ENCODE measurements at regions not wholly inside any gene's neighbourhood (a gene's known extent, or its start where the extent isn't known, plus 50 kb on each side); places are given as distances from the start of the nearest gene placed in this dataset.

GRCh38 chr3:78424656-78425055 lies 1343.1 kb downstream of the ROBO1 start:
- Mint-ChIP-seq H3K27me3 (no peaks in the 10 kb centered on the region), H3K4me3 (no peak overlapping the region), H3K9me3 (peaks cover 7 to 14% of the 10 kb centered on the region in 2 donors), H3K4me1 (no peaks in the 10 kb centered on the region), H3K27ac (no peak overlapping the region)
- DNase-seq (no peak), ATAC-seq (no peak)

DNA sequence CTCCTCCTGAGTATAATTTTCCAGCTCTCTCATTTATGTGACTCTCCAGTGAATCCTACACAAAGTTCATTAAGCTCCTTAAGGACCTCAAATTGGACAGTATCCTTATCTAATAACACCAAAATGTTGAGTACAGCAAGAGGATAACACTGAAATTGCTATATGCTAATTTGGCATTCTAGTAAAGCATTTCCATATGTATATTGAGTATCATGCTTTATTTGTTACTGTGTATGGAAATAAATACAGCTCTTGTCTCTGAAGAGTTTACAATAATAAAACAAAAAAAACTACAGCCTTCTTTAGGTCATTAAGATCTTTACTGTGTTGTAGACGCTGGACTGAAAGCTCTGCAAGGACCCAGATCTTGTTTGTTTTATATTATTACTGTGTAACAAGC lies 1341.3 kb downstream of the ROBO1 start:
- H3K27ac Mint-ChIP-seq = no peak overlapping the region
- H3K27me3 Mint-ChIP-seq = no peaks in the 10 kb centered on the region
- ATAC-seq (no peak), DNase-seq (no peak)
- no peaks in the 10 kb centered on the region for H3K4me1 Mint-ChIP-seq
- no peak overlapping the region for H3K4me3 Mint-ChIP-seq
- H3K9me3 Mint-ChIP-seq = peaks cover 4 to 20% of the 10 kb centered on the region in 2 donors

GRCh38 chr3:78427303-78427702 lies 1340.5 kb downstream of the ROBO1 start:
- DNase-seq = no peak
- Mint-ChIP-seq H3K27ac (no peak overlapping the region), H3K9me3 (peaks cover 4 to 20% of the 10 kb centered on the region in 2 donors), H3K4me3 (no peak overlapping the region), H3K4me1 (no peaks in the 10 kb centered on the region), H3K27me3 (no peaks in the 10 kb centered on the region)
- ATAC-seq = no peak

GRCh38 chr3:78430741-78431140 lies 1337.1 kb downstream of the ROBO1 start:
- peaks cover 10 to 14% of the 10 kb centered on the region in 2 donors for H3K9me3 Mint-ChIP-seq
- ATAC-seq (no peak), DNase-seq (no peak)
- H3K4me1 Mint-ChIP-seq = no peaks in the 10 kb centered on the region
- no peak overlapping the region for H3K27ac Mint-ChIP-seq
- no peak overlapping the region for H3K4me3 Mint-ChIP-seq
- no peaks in the 10 kb centered on the region for H3K27me3 Mint-ChIP-seq

DNA sequence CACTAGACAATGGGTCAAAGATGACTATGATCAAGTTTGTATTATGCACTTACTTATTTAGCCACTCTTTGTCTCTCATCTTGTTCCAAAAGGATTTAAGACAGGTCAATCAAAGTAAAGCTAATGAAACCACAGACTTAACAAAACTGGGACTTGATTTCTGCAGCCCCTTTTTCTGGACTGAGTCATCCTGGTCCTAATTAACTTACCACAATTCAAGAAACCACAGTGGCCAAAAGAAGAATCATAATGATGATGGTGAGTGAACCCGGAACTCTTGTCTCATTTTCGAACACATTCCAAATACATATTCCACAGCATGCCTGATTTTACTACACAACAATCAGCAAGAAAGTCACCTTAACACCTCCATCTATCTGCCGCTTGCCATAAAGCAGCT lies 1333.0 kb downstream of the ROBO1 start:
- Mint-ChIP-seq H3K4me1 (no peaks in the 10 kb centered on the region), H3K9me3 (peaks cover 8 to 11% of the 10 kb centered on the region in 2 donors), H3K27ac (no peak overlapping the region), H3K27me3 (no peaks in the 10 kb centered on the region), H3K4me3 (no peak overlapping the region)
- DNase-seq = no peak
- ATAC-seq = no peak

DNA sequence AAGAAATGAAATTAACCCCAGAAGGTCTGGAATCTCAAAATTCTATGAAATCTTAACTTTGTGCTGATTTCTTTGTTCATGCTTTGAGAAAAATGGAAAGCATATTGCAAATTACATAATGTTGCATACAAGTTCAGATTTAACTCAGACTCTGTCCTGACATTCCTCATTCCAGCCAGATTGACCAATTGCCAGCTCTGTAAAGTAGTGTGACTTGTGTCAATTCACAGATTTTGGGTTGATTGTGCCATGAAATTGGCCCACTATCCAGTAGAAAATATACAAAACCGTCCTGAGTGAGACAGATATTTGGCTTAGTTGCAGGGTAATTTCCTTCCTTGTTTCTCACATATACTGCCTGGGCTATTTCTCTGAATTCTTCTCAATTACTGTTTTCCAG lies 1312.6 kb downstream of the ROBO1 start:
- no peaks in the 10 kb centered on the region for H3K4me1 Mint-ChIP-seq
- ATAC-seq (no peak), DNase-seq (no peak)
- H3K4me3 Mint-ChIP-seq = no peak overlapping the region
- H3K9me3 Mint-ChIP-seq = peaks cover 0 to 13% of the 10 kb centered on the region in 2 donors
- H3K27ac Mint-ChIP-seq = no peak overlapping the region
- no peaks in the 10 kb centered on the region for H3K27me3 Mint-ChIP-seq

- Mint-ChIP-seq H3K4me3 (no peak overlapping the region), H3K9me3 (peaks cover 0 to 17% of the 10 kb centered on the region in 2 donors)
- ATAC-seq = no peak
These were observed 1311.9 kb downstream of the ROBO1 start for GRCh38 chr3:78455712-78456433.

DNA sequence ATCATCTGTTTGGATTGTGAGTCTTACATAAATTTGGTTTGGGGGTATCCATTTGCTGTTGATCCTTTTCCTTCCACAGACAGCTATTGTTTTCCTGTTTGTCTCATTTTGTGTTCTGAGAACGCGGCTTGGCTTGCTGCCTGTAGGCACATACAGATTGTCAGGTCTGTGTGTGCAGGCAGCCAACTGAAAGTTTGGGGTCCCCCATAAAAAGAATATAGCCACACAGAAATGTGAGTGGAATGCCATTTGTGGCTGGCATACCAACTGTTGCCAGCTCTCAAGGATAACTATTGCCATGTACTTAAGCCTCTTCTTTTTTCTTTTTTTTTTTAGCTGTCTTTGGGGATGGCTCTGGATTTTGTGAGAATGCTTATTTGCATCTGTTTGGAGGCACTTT lies 1308.0 kb downstream of the ROBO1 start:
- Mint-ChIP-seq H3K9me3 (peaks cover 5 to 24% of the 10 kb centered on the region in 2 donors), H3K27ac (no peak overlapping the region), H3K4me1 (no peaks in the 10 kb centered on the region), H3K27me3 (no peaks in the 10 kb centered on the region), H3K4me3 (no peak overlapping the region)
- DNase-seq = no peak
- no peak for ATAC-seq

More at GRCh38 chr3:78455712-78456433, 1311.9 kb downstream of the ROBO1 start:
- Mint-ChIP-seq H3K27me3 (no peaks in the 10 kb centered on the region), H3K4me1 (no peaks in the 10 kb centered on the region), H3K27ac (no peak overlapping the region)
- no peak for DNase-seq

- no peaks in the 10 kb centered on the region for H3K27me3 Mint-ChIP-seq
- H3K9me3 Mint-ChIP-seq = peaks cover 21 to 38% of the 10 kb centered on the region in 2 donors
- DNase-seq (no peak), ATAC-seq (no peak)
- no peak overlapping the region for H3K27ac Mint-ChIP-seq
- H3K4me1 Mint-ChIP-seq = no peaks in the 10 kb centered on the region
- H3K4me3 Mint-ChIP-seq = no peak overlapping the region
These were observed 1305.8 kb downstream of the ROBO1 start for GRCh38 chr3:78462021-78462420.

DNA sequence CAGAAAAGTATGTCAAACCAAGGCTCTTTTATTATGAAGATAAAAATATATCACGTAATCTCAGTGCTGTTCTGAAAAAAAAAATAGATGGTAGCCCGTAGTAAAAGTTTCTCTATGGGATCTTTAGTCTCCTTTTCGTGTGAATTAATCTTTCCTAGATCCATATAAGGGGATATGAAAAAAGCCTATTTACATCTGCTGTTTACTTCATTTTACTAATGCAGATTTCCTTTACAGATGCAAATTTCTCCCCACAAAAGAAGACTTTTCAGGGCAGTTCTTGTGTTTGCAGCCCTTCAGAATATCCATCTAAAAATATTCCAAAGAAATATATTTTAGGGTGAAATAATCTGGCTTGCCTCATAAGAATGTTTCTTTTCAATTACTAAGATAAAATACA lies 1291.7 kb downstream of the ROBO1 start:
- ATAC-seq (no peak), DNase-seq (no peak)
- H3K4me3 Mint-ChIP-seq = no peak overlapping the region
- no peak overlapping the region for H3K27ac Mint-ChIP-seq
- no peaks in the 10 kb centered on the region for H3K4me1 Mint-ChIP-seq
- no peaks in the 10 kb centered on the region for H3K27me3 Mint-ChIP-seq
- H3K9me3 Mint-ChIP-seq = peaks cover 5 to 15% of the 10 kb centered on the region in 2 donors

- Mint-ChIP-seq H3K27me3 (no peaks in the 10 kb centered on the region), H3K4me3 (no peak overlapping the region), H3K9me3 (peaks cover 2 to 4% of the 10 kb centered on the region in 2 donors), H3K4me1 (no peaks in the 10 kb centered on the region), H3K27ac (no peak overlapping the region)
- no peak for ATAC-seq
- no peak for DNase-seq
These were observed 1286.7 kb downstream of the ROBO1 start for GRCh38 chr3:78481050-78481449.

DNA sequence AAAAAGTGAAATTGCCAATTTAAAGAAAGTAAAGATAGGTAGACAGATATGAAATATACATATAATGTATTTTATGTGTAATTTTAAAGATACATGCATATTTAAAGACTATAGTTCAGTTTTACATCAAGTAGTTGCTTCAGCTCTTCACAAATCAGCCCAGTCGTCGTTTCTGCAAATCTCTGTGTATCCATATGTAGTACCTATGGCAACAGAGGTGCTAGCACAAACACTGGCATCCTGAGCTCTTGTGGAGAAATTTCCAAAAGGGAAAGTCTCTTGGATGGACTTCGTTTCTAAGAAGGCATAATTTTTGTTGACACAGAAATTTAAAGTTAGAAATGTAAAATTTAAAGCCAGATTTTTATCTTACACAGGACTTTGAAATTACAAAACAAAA lies 1284.7 kb downstream of the ROBO1 start:
- Mint-ChIP-seq H3K27me3 (no peaks in the 10 kb centered on the region), H3K4me1 (no peaks in the 10 kb centered on the region), H3K4me3 (no peak overlapping the region)

DNA sequence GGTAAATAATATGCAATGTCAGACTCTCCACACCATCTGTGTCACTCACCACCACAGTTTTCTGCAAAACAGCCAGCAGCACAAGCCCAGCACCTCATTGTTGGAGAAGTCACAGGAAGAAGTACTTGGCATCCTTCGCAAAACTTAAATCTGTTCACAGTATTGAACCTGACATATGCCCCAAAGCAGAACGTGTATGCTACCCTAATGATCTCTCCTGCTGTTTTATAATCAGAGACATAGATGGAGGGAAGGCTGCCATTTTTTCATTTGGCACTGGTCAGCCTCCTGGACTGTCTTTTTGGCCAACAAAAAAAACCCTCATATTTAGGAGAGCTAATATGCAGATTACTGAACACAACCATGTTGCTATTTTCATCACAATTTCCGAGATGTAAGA lies 1272.9 kb downstream of the ROBO1 start:
- no peak for DNase-seq
- no peaks in the 10 kb centered on the region for H3K9me3 Mint-ChIP-seq
- no peak overlapping the region for H3K27ac Mint-ChIP-seq
- H3K4me1 Mint-ChIP-seq = no peaks in the 10 kb centered on the region
- H3K4me3 Mint-ChIP-seq = no peak overlapping the region
- no peak for ATAC-seq
- H3K27me3 Mint-ChIP-seq = no peaks in the 10 kb centered on the region

More for the DNA sequence above, 1284.7 kb downstream of the ROBO1 start:
- no peak for ATAC-seq
- DNase-seq = no peak
- peaks cover 5 to 10% of the 10 kb centered on the region in 2 donors for H3K9me3 Mint-ChIP-seq
- no peak overlapping the region for H3K27ac Mint-ChIP-seq

- H3K4me1 Mint-ChIP-seq = no peaks in the 10 kb centered on the region
- ATAC-seq (no peak), DNase-seq (no peak)
- no peak overlapping the region for H3K4me3 Mint-ChIP-seq
- no peaks in the 10 kb centered on the region for H3K27me3 Mint-ChIP-seq
- no peaks in the 10 kb centered on the region for H3K9me3 Mint-ChIP-seq
- H3K27ac Mint-ChIP-seq = no peak overlapping the region
These were observed 1272.5 kb downstream of the ROBO1 start for GRCh38 chr3:78495301-78495700.

DNA sequence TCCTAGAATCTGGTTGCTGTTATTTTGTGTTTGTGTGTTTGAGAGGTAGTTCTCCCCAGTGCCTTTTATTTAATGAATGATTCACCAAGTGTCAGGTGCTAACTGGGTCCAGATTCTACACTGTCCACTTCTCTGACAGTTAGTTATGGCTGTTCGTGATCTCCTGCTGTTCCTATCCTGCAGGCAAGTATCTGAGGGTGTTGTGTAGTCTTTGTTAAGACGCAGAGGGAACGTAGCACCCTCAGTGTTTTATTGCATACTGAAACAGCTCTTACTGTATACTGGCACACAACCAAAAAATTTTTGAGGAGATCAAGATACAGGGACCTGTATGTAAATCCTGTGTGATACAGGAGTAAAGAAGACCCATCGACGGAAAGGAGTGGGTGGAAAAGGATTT lies 1271.3 kb downstream of the ROBO1 start:
- ATAC-seq (no peak), DNase-seq (no peak)
- no peaks in the 10 kb centered on the region for H3K27me3 Mint-ChIP-seq
- no peak overlapping the region for H3K27ac Mint-ChIP-seq
- H3K4me3 Mint-ChIP-seq = no peak overlapping the region
- H3K9me3 Mint-ChIP-seq = peaks cover 0 to 7% of the 10 kb centered on the region in 2 donors
- H3K4me1 Mint-ChIP-seq = no peaks in the 10 kb centered on the region

GRCh38 chr3:78497021-78497420 lies 1270.8 kb downstream of the ROBO1 start:
- ATAC-seq = no peak
- peaks cover 0 to 7% of the 10 kb centered on the region in 2 donors for H3K9me3 Mint-ChIP-seq
- H3K27me3 Mint-ChIP-seq = no peaks in the 10 kb centered on the region
- H3K4me1 Mint-ChIP-seq = no peaks in the 10 kb centered on the region
- no peak for DNase-seq
- no peak overlapping the region for H3K27ac Mint-ChIP-seq
- H3K4me3 Mint-ChIP-seq = no peak overlapping the region

DNA sequence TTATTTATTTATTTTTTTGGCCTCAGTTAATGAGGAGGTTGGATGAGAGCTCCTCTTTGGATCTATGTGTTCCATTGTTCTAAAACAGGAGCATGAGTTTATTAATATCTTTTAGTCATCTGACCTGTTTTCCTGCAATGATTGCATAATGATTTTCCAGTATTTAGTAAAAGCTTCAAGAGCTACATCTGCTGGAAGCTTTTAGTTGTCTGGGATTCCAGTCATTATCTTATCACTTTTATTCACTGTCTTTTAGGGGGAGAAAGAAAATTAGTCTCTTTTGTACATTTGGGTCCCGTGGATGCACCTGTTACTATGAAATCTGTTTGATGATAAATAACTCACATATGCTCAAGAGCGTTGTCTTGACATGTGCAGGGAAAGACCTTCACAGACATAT lies 1270.0 kb downstream of the ROBO1 start:
- Mint-ChIP-seq H3K4me1 (no peaks in the 10 kb centered on the region), H3K4me3 (no peak overlapping the region)
- no peak for ATAC-seq

More for the DNA sequence above, 1270.0 kb downstream of the ROBO1 start:
- H3K27me3 Mint-ChIP-seq = no peaks in the 10 kb centered on the region
- no peak overlapping the region for H3K27ac Mint-ChIP-seq
- peaks cover 2 to 7% of the 10 kb centered on the region in 2 donors for H3K9me3 Mint-ChIP-seq
- DNase-seq = no peak
